ENCODE measurements at regions not wholly inside any gene's neighbourhood (a gene's known extent, or its start where the extent isn't known, plus 50 kb on each side); places are given as distances from the start of the nearest gene placed in this dataset.

GRCh38 chr14:98901511-98902205 lies 370.3 kb downstream of the BCL11B start:
- TF ChIP-seq FOXM1 (IDR thresholded peaks at IDR 0.05; ENCODE audit: borderline replicate concordance, low read depth) (no peak), USF1 (IDR thresholded peaks at IDR 0.05) (no peak), REST (IDR thresholded peaks at IDR 0.05; ENCODE audit: low read depth) (no peak), TAF1 (IDR thresholded peaks at IDR 0.05; ENCODE audit: low read depth) (no peak), NFIC (IDR thresholded peaks at IDR 0.05) (no peak), CEBPB (IDR thresholded peaks at IDR 0.05) (no peak), EP300 (IDR thresholded peaks at IDR 0.05; ENCODE audit: borderline replicate concordance) (no peak), ZBTB7A (IDR thresholded peaks at IDR 0.05; ENCODE audit: low read depth) (no peak), YY1 (IDR thresholded peaks at IDR 0.05; ENCODE audit: low read depth) (no peak)
